HG03521 (cell line): ENCODE measurements at regions not wholly inside any gene's neighbourhood (a gene's known extent, or its start where the extent isn't known, plus 50 kb on each side); places are given as distances from the start of the nearest gene placed in this dataset.

Experiments used
- ATAC-seq: cut with Tn5 transposase; IDR thresholded peaks from one replicate; pipeline ENCODE4 v1.9.1; 2021; ENCODE audit warnings: mild to moderate bottlenecking, moderate library complexity; ENCODE audit not compliant: unreplicated experiment

DNA sequence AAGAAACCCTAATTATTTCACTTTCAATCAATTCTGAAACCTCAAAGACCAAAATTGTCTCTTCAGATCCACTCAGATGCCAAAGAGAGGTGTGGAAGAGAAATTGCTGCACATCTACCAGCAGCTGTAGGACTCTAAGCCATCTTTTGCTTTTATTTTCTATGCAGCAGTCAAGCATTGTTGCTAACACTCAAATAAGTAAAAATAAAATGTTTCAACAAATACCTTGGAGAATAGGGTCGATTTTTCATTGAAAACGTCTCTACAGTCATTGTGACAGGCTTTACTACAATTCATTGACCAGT, 66.4 kb upstream of the CFAP20DC start:
- no peak for ATAC-seq

DNA sequence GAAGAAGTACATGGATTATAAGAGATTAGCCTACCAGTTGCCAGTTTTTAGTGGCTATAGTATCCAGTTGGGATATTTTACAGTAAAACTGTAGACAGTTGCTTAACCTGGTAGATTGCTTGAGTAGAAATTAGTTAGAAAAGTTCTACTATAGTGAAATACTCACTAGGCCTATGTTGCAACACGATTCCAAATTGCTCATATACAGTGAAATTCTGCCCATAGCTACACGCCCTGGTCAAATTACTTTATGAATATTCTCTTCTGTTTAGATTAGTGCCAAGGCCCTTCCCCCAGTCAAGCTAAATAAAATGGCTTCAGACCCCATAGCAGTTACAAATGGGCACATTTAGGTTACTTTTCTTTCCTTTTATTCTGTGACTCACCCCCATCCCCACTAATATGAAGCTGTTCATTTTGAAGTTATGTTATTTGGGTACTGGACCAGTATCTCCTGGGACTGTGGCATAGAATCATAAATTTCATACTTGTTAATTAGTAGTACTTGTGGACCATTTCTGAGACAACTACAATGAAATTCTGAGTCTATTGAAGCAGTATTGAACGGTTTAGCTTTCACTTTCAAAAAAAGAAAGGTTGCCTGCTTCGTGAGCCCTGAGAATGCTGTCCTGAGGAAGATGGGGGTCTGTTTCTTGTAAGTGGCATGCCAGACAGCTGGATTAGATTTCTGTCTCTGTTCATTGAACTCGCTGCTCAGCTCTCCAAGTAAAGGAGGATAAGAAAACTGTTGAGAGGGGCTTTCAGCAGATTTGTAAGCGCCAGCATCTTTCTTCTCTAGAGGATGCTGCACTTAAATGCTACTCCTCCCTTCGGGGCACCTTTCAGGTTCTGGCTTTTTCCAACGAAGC, 65.8 kb upstream of the CFAP20DC start:
- no peak for ATAC-seq

GRCh38 chr3:59107856-59108815, 58.3 kb upstream of the CFAP20DC start:
- ATAC-seq, result no peak

- no peak for ATAC-seq
These were observed 56.3 kb upstream of the CFAP20DC start for GRCh38 chr3:59106085-59106648.

- no peak for ATAC-seq
These were observed 53.7 kb upstream of the CFAP20DC start for GRCh38 chr3:59103552-59103951.

DNA sequence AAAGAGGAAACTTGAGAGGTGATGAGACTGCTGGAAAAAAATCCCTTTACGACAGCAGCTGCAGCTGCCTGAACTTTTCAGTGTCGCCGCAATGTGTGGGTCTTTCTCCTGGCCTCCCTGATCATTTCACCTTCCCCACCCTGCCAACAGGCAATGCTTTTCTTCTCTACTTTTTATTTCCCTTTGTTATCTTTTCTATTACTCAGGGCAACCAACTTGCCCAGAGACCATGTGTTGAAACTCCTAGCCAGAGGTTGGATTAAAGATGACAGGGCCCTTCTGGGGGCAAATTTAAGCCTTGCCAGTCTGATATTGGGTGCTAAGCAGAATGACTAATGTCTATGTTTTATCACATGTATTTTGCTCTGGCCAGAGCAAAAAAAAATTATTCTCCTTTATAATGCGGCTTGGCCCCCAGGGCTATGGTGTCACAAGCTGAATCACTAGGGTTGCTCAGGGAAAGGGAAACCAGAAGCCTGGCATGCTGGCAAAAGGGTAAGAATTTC, 51.5 kb upstream of the CFAP20DC start:
- ATAC-seq, result no peak
